ENCODE measurements at regions not wholly inside any gene's neighbourhood (a gene's known extent, or its start where the extent isn't known, plus 50 kb on each side); places are given as distances from the start of the nearest gene placed in this dataset.
"Not testable (repeated sequence)": the region's sequence is repeated elsewhere in the genome, so short reads cannot be mapped to it uniquely, and the experiment has no call there.

- not testable (repeated sequence) for H3K9ac ChIP-seq (ENCODE audit: low read length in 2 of 2); H3K9me3 ChIP-seq (ENCODE audit: control insufficient read depth in 2 of 2, low read length in 2 of 2); H3K4me3 ChIP-seq (ENCODE audit: low read length in 2 of 2); H3K36me3 ChIP-seq (ENCODE audit: control insufficient read depth in 2 of 2, insufficient read depth in 2 of 2, low read length in 2 of 2); H3K27me3 ChIP-seq (ENCODE audit: control insufficient read depth in 1 of 2, insufficient read depth in 2 of 2, low read length in 2 of 2); H3K27ac ChIP-seq (ENCODE audit: low read length); H3K4me1 ChIP-seq (ENCODE audit: control insufficient read depth, insufficient read depth, low read length)
These were observed 961.5 kb upstream of the DEFB115 start for GRCh38 chr20:30295967-30296366.

GRCh38 chr20:30297878-30298595, 959.4 kb upstream of the DEFB115 start:
- H3K36me3 ChIP-seq (ENCODE audit: control insufficient read depth in 2 of 2, insufficient read depth in 2 of 2, low read length in 2 of 2); H3K4me3 ChIP-seq (ENCODE audit: low read length in 2 of 2); H3K27me3 ChIP-seq (ENCODE audit: control insufficient read depth in 1 of 2, insufficient read depth in 2 of 2, low read length in 2 of 2); H3K27ac ChIP-seq (ENCODE audit: low read length); H3K9me3 ChIP-seq (ENCODE audit: control insufficient read depth in 2 of 2, low read length in 2 of 2); H3K4me1 ChIP-seq (ENCODE audit: control insufficient read depth, insufficient read depth, low read length); H3K9ac ChIP-seq (ENCODE audit: low read length in 2 of 2): not testable (repeated sequence)

- H3K9ac ChIP-seq (ENCODE audit: low read length in 2 of 2); H3K36me3 ChIP-seq (ENCODE audit: control insufficient read depth in 2 of 2, insufficient read depth in 2 of 2, low read length in 2 of 2); H3K4me1 ChIP-seq (ENCODE audit: control insufficient read depth, insufficient read depth, low read length); H3K27me3 ChIP-seq (ENCODE audit: control insufficient read depth in 1 of 2, insufficient read depth in 2 of 2, low read length in 2 of 2); H3K27ac ChIP-seq (ENCODE audit: low read length); H3K4me3 ChIP-seq (ENCODE audit: low read length in 2 of 2); H3K9me3 ChIP-seq (ENCODE audit: control insufficient read depth in 2 of 2, low read length in 2 of 2): not testable (repeated sequence)
These were observed 957.2 kb upstream of the DEFB115 start for GRCh38 chr20:30300220-30300642.

- H3K9me3 ChIP-seq (ENCODE audit: control insufficient read depth in 2 of 2, low read length in 2 of 2); H3K36me3 ChIP-seq (ENCODE audit: control insufficient read depth in 2 of 2, insufficient read depth in 2 of 2, low read length in 2 of 2); H3K4me1 ChIP-seq (ENCODE audit: control insufficient read depth, insufficient read depth, low read length); H3K4me3 ChIP-seq (ENCODE audit: low read length in 2 of 2); H3K27me3 ChIP-seq (ENCODE audit: control insufficient read depth in 1 of 2, insufficient read depth in 2 of 2, low read length in 2 of 2); H3K27ac ChIP-seq (ENCODE audit: low read length); H3K9ac ChIP-seq (ENCODE audit: low read length in 2 of 2): not testable (repeated sequence)
These were observed 954.7 kb upstream of the DEFB115 start for GRCh38 chr20:30302786-30303185.

GRCh38 chr20:30309938-30310337, 947.5 kb upstream of the DEFB115 start:
- H3K4me1 ChIP-seq (ENCODE audit: control insufficient read depth, insufficient read depth, low read length); H3K9ac ChIP-seq (ENCODE audit: low read length in 2 of 2); H3K27ac ChIP-seq (ENCODE audit: low read length); H3K9me3 ChIP-seq (ENCODE audit: control insufficient read depth in 2 of 2, low read length in 2 of 2); H3K36me3 ChIP-seq (ENCODE audit: control insufficient read depth in 2 of 2, insufficient read depth in 2 of 2, low read length in 2 of 2); H3K27me3 ChIP-seq (ENCODE audit: control insufficient read depth in 1 of 2, insufficient read depth in 2 of 2, low read length in 2 of 2); H3K4me3 ChIP-seq (ENCODE audit: low read length in 2 of 2): not testable (repeated sequence)

- not testable (repeated sequence) for H3K36me3 ChIP-seq (ENCODE audit: control insufficient read depth in 2 of 2, insufficient read depth in 2 of 2, low read length in 2 of 2); H3K4me1 ChIP-seq (ENCODE audit: control insufficient read depth, insufficient read depth, low read length); H3K4me3 ChIP-seq (ENCODE audit: low read length in 2 of 2); H3K9me3 ChIP-seq (ENCODE audit: control insufficient read depth in 2 of 2, low read length in 2 of 2); H3K27me3 ChIP-seq (ENCODE audit: control insufficient read depth in 1 of 2, insufficient read depth in 2 of 2, low read length in 2 of 2); H3K9ac ChIP-seq (ENCODE audit: low read length in 2 of 2); H3K27ac ChIP-seq (ENCODE audit: low read length)
These were observed 947.1 kb upstream of the DEFB115 start for GRCh38 chr20:30310385-30310784.

GRCh38 chr20:30312220-30312619, 945.2 kb upstream of the DEFB115 start:
- H3K36me3 ChIP-seq (ENCODE audit: control insufficient read depth in 2 of 2, insufficient read depth in 2 of 2, low read length in 2 of 2); H3K27me3 ChIP-seq (ENCODE audit: control insufficient read depth in 1 of 2, insufficient read depth in 2 of 2, low read length in 2 of 2); H3K4me1 ChIP-seq (ENCODE audit: control insufficient read depth, insufficient read depth, low read length): not testable (repeated sequence)

GRCh38 chr20:30313660-30314059, 943.8 kb upstream of the DEFB115 start:
- not testable (repeated sequence) for H3K27me3 ChIP-seq (ENCODE audit: control insufficient read depth in 1 of 2, insufficient read depth in 2 of 2, low read length in 2 of 2); H3K36me3 ChIP-seq (ENCODE audit: control insufficient read depth in 2 of 2, insufficient read depth in 2 of 2, low read length in 2 of 2); H3K4me1 ChIP-seq (ENCODE audit: control insufficient read depth, insufficient read depth, low read length); H3K9me3 ChIP-seq (ENCODE audit: control insufficient read depth in 2 of 2, low read length in 2 of 2); H3K4me3 ChIP-seq (ENCODE audit: low read length in 2 of 2); H3K9ac ChIP-seq (ENCODE audit: low read length in 2 of 2); H3K27ac ChIP-seq (ENCODE audit: low read length)

More at GRCh38 chr20:30312220-30312619, 945.2 kb upstream of the DEFB115 start:
- not testable (repeated sequence) for H3K4me3 ChIP-seq (ENCODE audit: low read length in 2 of 2); H3K9ac ChIP-seq (ENCODE audit: low read length in 2 of 2); H3K27ac ChIP-seq (ENCODE audit: low read length); H3K9me3 ChIP-seq (ENCODE audit: control insufficient read depth in 2 of 2, low read length in 2 of 2)

GRCh38 chr20:30316063-30316462, 941.4 kb upstream of the DEFB115 start:
- not testable (repeated sequence) for H3K4me3 ChIP-seq (ENCODE audit: low read length in 2 of 2); H3K36me3 ChIP-seq (ENCODE audit: control insufficient read depth in 2 of 2, insufficient read depth in 2 of 2, low read length in 2 of 2); H3K9ac ChIP-seq (ENCODE audit: low read length in 2 of 2); H3K27ac ChIP-seq (ENCODE audit: low read length); H3K9me3 ChIP-seq (ENCODE audit: control insufficient read depth in 2 of 2, low read length in 2 of 2); H3K4me1 ChIP-seq (ENCODE audit: control insufficient read depth, insufficient read depth, low read length); H3K27me3 ChIP-seq (ENCODE audit: control insufficient read depth in 1 of 2, insufficient read depth in 2 of 2, low read length in 2 of 2)

GRCh38 chr20:30316532-30317299, 940.7 kb upstream of the DEFB115 start:
- not testable (repeated sequence) for H3K27ac ChIP-seq (ENCODE audit: low read length); H3K9ac ChIP-seq (ENCODE audit: low read length in 2 of 2); H3K4me3 ChIP-seq (ENCODE audit: low read length in 2 of 2); H3K9me3 ChIP-seq (ENCODE audit: control insufficient read depth in 2 of 2, low read length in 2 of 2); H3K36me3 ChIP-seq (ENCODE audit: control insufficient read depth in 2 of 2, insufficient read depth in 2 of 2, low read length in 2 of 2); H3K4me1 ChIP-seq (ENCODE audit: control insufficient read depth, insufficient read depth, low read length); H3K27me3 ChIP-seq (ENCODE audit: control insufficient read depth in 1 of 2, insufficient read depth in 2 of 2, low read length in 2 of 2)

GRCh38 chr20:30333744-30334143, 923.7 kb upstream of the DEFB115 start:
- not testable (repeated sequence) for H3K27me3 ChIP-seq (ENCODE audit: control insufficient read depth in 1 of 2, insufficient read depth in 2 of 2, low read length in 2 of 2); H3K27ac ChIP-seq (ENCODE audit: low read length); H3K4me3 ChIP-seq (ENCODE audit: low read length in 2 of 2); H3K4me1 ChIP-seq (ENCODE audit: control insufficient read depth, insufficient read depth, low read length); H3K9ac ChIP-seq (ENCODE audit: low read length in 2 of 2); H3K36me3 ChIP-seq (ENCODE audit: control insufficient read depth in 2 of 2, insufficient read depth in 2 of 2, low read length in 2 of 2); H3K9me3 ChIP-seq (ENCODE audit: control insufficient read depth in 2 of 2, low read length in 2 of 2)

All from stomach smooth muscle (tissue), 2 donors.